ENCODE measurements at regions not wholly inside any gene's neighbourhood (a gene's known extent, or its start where the extent isn't known, plus 50 kb on each side); places are given as distances from the start of the nearest gene placed in this dataset.

DNA sequence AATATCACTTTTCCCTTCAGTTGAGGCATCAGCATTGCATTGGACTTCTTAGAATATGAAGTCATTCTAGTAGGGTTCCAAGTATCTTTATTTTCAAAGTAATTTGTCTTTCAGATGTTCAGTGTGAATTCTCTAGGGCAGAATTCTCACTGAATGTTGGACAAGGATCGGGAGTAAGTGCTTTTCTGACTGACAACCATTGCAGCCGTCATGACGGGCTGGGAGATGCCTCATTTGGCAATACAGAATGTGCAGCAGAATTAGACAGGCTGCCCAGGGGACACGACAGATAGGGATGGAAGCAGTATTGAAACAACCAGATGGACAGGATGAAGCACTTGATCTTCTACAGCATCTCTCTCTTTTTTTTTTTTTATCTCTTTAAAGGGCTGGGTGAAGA is 129.0 kb downstream of the ICE1 start:
- Mint-ChIP-seq H3K36me3 (peaks cover 22% of the 10 kb centered on the region), H3K27ac (no peak overlapping the region), H3K4me3 (no peak overlapping the region), H3K27me3 (ENCODE audit: low read depth) (peaks cover 7% of the 10 kb centered on the region), H3K4me1 (no peaks in the 10 kb centered on the region), H3K9me3 (peaks cover 50% of the 10 kb centered on the region)
- DNase-seq (ENCODE audit: low spot score) (no peak), ATAC-seq (no peak)
- CTCF ChIA-PET, result no interaction called here
- TF ChIP-seq, protein P1, sequence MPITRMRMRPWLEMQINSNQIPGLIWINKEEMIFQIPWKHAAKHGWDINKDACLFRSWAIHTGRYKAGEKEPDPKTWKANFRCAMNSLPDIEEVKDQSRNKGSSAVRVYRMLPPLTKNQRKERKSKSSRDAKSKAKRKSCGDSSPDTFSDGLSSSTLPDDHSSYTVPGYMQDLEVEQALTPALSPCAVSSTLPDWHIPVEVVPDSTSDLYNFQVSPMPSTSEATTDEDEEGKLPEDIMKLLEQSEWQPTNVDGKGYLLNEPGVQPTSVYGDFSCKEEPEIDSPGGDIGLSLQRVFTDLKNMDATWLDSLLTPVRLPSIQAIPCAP (CRISPR knock-in tag; IDR thresholded peaks at IDR 0.05), result no peak
- TF ChIP-seq NR2C2 (CRISPR knock-in tag; IDR thresholded peaks at IDR 0.05) (no peak), TEAD1 (CRISPR knock-in tag; IDR thresholded peaks at IDR 0.05) (no peak), ATF1 (CRISPR knock-in tag; IDR thresholded peaks at IDR 0.05) (no peak), ZNF219 (CRISPR knock-in tag; IDR thresholded peaks at IDR 0.05; ENCODE audit: borderline replicate concordance) (no peak), GRHL2 (CRISPR knock-in tag; IDR thresholded peaks at IDR 0.05; ENCODE audit: insufficient replicate concordance, severe bottlenecking) (no peak), NFATC4 (CRISPR knock-in tag; IDR thresholded peaks at IDR 0.05) (no peak), ZNF121 (CRISPR knock-in tag; IDR thresholded peaks at IDR 0.05) (no peak)
- TF ChIP-seq, protein P2, sequence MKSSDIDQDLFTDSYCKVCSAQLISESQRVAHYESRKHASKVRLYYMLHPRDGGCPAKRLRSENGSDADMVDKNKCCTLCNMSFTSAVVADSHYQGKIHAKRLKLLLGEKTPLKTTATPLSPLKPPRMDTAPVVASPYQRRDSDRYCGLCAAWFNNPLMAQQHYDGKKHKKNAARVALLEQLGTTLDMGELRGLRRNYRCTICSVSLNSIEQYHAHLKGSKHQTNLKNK (CRISPR knock-in tag; IDR thresholded peaks at IDR 0.05), result no peak
- TF ChIP-seq, protein P3, sequence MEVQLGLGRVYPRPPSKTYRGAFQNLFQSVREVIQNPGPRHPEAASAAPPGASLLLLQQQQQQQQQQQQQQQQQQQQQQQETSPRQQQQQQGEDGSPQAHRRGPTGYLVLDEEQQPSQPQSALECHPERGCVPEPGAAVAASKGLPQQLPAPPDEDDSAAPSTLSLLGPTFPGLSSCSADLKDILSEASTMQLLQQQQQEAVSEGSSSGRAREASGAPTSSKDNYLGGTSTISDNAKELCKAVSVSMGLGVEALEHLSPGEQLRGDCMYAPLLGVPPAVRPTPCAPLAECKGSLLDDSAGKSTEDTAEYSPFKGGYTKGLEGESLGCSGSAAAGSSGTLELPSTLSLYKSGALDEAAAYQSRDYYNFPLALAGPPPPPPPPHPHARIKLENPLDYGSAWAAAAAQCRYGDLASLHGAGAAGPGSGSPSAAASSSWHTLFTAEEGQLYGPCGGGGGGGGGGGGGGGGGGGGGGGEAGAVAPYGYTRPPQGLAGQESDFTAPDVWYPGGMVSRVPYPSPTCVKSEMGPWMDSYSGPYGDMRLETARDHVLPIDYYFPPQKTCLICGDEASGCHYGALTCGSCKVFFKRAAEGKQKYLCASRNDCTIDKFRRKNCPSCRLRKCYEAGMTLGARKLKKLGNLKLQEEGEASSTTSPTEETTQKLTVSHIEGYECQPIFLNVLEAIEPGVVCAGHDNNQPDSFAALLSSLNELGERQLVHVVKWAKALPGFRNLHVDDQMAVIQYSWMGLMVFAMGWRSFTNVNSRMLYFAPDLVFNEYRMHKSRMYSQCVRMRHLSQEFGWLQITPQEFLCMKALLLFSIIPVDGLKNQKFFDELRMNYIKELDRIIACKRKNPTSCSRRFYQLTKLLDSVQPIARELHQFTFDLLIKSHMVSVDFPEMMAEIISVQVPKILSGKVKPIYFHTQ (CRISPR knock-in tag; IDR thresholded peaks at IDR 0.05), result no peak
- TF ChIP-seq, protein P4, sequence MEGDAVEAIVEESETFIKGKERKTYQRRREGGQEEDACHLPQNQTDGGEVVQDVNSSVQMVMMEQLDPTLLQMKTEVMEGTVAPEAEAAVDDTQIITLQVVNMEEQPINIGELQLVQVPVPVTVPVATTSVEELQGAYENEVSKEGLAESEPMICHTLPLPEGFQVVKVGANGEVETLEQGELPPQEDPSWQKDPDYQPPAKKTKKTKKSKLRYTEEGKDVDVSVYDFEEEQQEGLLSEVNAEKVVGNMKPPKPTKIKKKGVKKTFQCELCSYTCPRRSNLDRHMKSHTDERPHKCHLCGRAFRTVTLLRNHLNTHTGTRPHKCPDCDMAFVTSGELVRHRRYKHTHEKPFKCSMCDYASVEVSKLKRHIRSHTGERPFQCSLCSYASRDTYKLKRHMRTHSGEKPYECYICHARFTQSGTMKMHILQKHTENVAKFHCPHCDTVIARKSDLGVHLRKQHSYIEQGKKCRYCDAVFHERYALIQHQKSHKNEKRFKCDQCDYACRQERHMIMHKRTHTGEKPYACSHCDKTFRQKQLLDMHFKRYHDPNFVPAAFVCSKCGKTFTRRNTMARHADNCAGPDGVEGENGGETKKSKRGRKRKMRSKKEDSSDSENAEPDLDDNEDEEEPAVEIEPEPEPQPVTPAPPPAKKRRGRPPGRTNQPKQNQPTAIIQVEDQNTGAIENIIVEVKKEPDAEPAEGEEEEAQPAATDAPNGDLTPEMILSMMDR (IDR thresholded peaks at IDR 0.05), result no peak
- POLR2A ChIA-PET, result no interaction called here

DNA sequence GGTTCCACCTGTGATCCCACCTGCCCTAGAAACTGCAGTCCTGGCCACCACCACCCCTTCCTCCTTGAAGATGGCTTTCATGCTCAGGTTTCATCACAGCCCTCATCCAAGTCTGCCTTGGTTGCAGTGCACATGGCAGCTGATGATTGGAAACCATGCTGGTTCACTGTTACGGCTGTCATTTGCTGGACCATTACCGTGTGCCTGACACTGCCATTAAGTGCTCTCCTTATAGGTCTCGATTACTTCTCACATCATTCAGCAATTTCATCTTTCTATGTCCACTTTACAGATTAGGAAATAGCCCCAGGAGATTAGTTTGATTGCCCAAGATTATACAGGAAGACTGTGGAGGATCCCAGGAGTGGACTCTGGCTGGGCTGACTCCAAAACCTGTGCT is 123.9 kb downstream of the ICE1 start:
- no peak overlapping the region for H3K4me3 Mint-ChIP-seq
- H3K4me1 Mint-ChIP-seq, result peaks cover 24% of the 10 kb centered on the region
- peaks cover 1% of the 10 kb centered on the region; the same call in 1 of the 2 replicates for H3K36me3 Mint-ChIP-seq
- POLR2A ChIA-PET, result no interaction called here
- DNase-seq (ENCODE audit: low spot score) (no peak), ATAC-seq (no peak)
- H3K27ac Mint-ChIP-seq, result no peak overlapping the region
- CTCF ChIA-PET, result no interaction called here
- H3K9me3 Mint-ChIP-seq, result peaks cover 23% of the 10 kb centered on the region
- H3K27me3 Mint-ChIP-seq (ENCODE audit: low read depth), result peaks cover 2% of the 10 kb centered on the region; the same call in 1 of the 2 replicates
- TF ChIP-seq EMX1 (CRISPR knock-in tag; IDR thresholded peaks at IDR 0.05) (no peak), ZNF423 (CRISPR knock-in tag; IDR thresholded peaks at IDR 0.05) (no peak), ATF1 (CRISPR knock-in tag; IDR thresholded peaks at IDR 0.05) (no peak), NR2C2 (CRISPR knock-in tag; IDR thresholded peaks at IDR 0.05) (no peak), TEAD4 (CRISPR knock-in tag; IDR thresholded peaks at IDR 0.05) (no peak), GRHL2 (CRISPR knock-in tag; IDR thresholded peaks at IDR 0.05; ENCODE audit: insufficient replicate concordance, severe bottlenecking) (no peak), CREB1 (CRISPR knock-in tag; IDR thresholded peaks at IDR 0.05) (no peak), JUN (CRISPR knock-in tag; IDR thresholded peaks at IDR 0.05) (no peak), ESRRA (CRISPR knock-in tag; IDR thresholded peaks at IDR 0.05; ENCODE audit: borderline replicate concordance) (no peak), GTF2I (CRISPR knock-in tag; conservative IDR thresholded peaks at IDR 0.05) (no peak), TP53 (CRISPR knock-in tag; IDR thresholded peaks at IDR 0.05) (no peak), ZNF138 (CRISPR knock-in tag; conservative IDR thresholded peaks at IDR 0.05) (no peak)
- TF ChIP-seq, protein P5, sequence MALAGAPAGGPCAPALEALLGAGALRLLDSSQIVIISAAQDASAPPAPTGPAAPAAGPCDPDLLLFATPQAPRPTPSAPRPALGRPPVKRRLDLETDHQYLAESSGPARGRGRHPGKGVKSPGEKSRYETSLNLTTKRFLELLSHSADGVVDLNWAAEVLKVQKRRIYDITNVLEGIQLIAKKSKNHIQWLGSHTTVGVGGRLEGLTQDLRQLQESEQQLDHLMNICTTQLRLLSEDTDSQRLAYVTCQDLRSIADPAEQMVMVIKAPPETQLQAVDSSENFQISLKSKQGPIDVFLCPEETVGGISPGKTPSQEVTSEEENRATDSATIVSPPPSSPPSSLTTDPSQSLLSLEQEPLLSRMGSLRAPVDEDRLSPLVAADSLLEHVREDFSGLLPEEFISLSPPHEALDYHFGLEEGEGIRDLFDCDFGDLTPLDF (CRISPR knock-in tag; IDR thresholded peaks at IDR 0.05), result no peak
- TF ChIP-seq, protein P6, sequence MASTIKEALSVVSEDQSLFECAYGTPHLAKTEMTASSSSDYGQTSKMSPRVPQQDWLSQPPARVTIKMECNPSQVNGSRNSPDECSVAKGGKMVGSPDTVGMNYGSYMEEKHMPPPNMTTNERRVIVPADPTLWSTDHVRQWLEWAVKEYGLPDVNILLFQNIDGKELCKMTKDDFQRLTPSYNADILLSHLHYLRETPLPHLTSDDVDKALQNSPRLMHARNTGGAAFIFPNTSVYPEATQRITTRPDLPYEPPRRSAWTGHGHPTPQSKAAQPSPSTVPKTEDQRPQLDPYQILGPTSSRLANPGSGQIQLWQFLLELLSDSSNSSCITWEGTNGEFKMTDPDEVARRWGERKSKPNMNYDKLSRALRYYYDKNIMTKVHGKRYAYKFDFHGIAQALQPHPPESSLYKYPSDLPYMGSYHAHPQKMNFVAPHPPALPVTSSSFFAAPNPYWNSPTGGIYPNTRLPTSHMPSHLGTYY (CRISPR knock-in tag; IDR thresholded peaks at IDR 0.05), result no peak
- TF ChIP-seq, protein P3 (CRISPR knock-in tag; IDR thresholded peaks at IDR 0.05), result no peak
- TF ChIP-seq, protein P7, sequence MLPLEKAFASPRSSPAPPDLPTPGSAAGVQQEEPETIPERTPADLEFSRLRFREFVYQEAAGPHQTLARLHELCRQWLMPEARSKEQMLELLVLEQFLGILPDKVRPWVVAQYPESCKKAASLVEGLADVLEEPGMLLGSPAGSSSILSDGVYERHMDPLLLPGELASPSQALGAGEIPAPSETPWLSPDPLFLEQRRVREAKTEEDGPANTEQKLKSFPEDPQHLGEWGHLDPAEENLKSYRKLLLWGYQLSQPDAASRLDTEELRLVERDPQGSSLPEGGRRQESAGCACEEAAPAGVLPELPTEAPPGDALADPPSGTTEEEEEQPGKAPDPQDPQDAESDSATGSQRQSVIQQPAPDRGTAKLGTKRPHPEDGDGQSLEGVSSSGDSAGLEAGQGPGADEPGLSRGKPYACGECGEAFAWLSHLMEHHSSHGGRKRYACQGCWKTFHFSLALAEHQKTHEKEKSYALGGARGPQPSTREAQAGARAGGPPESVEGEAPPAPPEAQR (CRISPR knock-in tag; IDR thresholded peaks at IDR 0.05), result no peak
- TF ChIP-seq, protein P8, sequence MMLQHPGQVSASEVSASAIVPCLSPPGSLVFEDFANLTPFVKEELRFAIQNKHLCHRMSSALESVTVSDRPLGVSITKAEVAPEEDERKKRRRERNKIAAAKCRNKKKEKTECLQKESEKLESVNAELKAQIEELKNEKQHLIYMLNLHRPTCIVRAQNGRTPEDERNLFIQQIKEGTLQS (CRISPR knock-in tag; conservative IDR thresholded peaks at IDR 0.05), result no peak
